OCI-LY7 (cell line): ENCODE measurements at regions not wholly inside any gene's neighbourhood (a gene's known extent, or its start where the extent isn't known, plus 50 kb on each side); places are given as distances from the start of the nearest gene placed in this dataset.

Experiments used
- CTCF ChIP-seq: fragments of 200-600 bp; sonication (generic); conservative IDR thresholded peaks from 2 replicates; pipeline ENCODE4 v1.5.1; 2014; ENCODE audit warnings: mild to moderate bottlenecking, antibody characterized with exemption, low read length, moderate library complexity, mixed read lengths
- EZH2phosphoT487 ChIP-seq: fragments of 200-600 bp; sonication (generic); IDR thresholded peaks from 2 replicates; pipeline ENCODE4 v1.6.1; 2018; ENCODE audit warnings: low read depth, borderline replicate concordance, mild to moderate bottlenecking, mixed run types, antibody characterized with exemption, low read length, moderate library complexity, mixed read lengths

- TF ChIP-seq CTCF (no peak), EZH2phosphoT487 (no peak)
Observed at GRCh38 chr3:89713196-89713595, 605.8 kb downstream of the EPHA3 start.
